ENCODE measurements at regions not wholly inside any gene's neighbourhood (a gene's known extent, or its start where the extent isn't known, plus 50 kb on each side); places are given as distances from the start of the nearest gene placed in this dataset.

GRCh38 chr3:82084824-82085223 is 323.4 kb upstream of the GBE1 start:
- no peak for TF ChIP-seq GATA2 (IDR thresholded peaks at IDR 0.05; ENCODE audit: low read depth, low read length)
- TF ChIP-seq GATA3 (IDR thresholded peaks at IDR 0.05; ENCODE audit: low read depth, low read length), result no peak
